ENCODE measurements at regions not wholly inside any gene's neighbourhood (a gene's known extent, or its start where the extent isn't known, plus 50 kb on each side); places are given as distances from the start of the nearest gene placed in this dataset.

DNA sequence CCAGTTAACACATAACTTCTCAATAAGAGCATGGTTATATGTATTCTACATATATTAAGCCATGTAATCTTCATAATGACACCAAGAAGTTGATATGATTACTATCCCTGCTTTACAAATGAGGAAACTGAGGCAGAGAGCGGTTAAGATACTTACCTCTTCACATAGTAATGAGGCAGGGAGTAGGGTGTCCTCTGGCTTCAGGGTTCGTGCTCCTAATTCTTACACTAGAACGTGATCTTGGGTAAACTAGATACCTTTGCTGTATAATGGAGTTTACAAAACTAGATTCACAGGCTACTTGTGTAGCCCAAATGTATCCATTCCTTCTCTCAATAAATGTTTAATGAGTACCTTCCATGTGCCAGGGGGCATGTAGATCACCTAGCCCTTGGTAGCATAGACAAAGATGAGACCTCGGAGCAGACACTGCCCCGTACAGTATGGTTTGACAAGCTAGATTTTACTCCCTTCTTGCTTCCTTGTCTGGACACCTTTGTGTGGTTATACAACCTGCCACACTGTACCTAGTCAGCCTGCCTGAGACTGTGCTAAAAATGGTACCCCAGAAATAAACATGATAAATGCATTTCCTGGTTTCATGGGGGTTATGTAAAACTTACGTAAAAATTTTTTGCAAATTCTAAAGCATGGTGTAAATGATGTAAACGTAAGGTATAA lies 991.8 kb downstream of the VRK1 start:
- H3K27ac Mint-ChIP-seq (ENCODE audit: unreplicated experiment), result no peak overlapping the region
- no peaks in the 10 kb centered on the region for H3K9me3 Mint-ChIP-seq (ENCODE audit: unreplicated experiment)
- TF ChIP-seq, protein P1, sequence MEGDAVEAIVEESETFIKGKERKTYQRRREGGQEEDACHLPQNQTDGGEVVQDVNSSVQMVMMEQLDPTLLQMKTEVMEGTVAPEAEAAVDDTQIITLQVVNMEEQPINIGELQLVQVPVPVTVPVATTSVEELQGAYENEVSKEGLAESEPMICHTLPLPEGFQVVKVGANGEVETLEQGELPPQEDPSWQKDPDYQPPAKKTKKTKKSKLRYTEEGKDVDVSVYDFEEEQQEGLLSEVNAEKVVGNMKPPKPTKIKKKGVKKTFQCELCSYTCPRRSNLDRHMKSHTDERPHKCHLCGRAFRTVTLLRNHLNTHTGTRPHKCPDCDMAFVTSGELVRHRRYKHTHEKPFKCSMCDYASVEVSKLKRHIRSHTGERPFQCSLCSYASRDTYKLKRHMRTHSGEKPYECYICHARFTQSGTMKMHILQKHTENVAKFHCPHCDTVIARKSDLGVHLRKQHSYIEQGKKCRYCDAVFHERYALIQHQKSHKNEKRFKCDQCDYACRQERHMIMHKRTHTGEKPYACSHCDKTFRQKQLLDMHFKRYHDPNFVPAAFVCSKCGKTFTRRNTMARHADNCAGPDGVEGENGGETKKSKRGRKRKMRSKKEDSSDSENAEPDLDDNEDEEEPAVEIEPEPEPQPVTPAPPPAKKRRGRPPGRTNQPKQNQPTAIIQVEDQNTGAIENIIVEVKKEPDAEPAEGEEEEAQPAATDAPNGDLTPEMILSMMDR (IDR thresholded peaks at IDR 0.05; ENCODE audit: unreplicated experiment), result no peak
- H3K4me3 Mint-ChIP-seq (ENCODE audit: unreplicated experiment), result no peak overlapping the region
- no peak for DNase-seq (ENCODE audit: low spot score)
- H3K27me3 Mint-ChIP-seq (ENCODE audit: unreplicated experiment), result peaks cover 2% of the 10 kb centered on the region
- no peaks in the 10 kb centered on the region for H3K36me3 Mint-ChIP-seq (ENCODE audit: low read depth, unreplicated experiment)
- no peaks in the 10 kb centered on the region for H3K4me1 Mint-ChIP-seq (ENCODE audit: unreplicated experiment)

DNA sequence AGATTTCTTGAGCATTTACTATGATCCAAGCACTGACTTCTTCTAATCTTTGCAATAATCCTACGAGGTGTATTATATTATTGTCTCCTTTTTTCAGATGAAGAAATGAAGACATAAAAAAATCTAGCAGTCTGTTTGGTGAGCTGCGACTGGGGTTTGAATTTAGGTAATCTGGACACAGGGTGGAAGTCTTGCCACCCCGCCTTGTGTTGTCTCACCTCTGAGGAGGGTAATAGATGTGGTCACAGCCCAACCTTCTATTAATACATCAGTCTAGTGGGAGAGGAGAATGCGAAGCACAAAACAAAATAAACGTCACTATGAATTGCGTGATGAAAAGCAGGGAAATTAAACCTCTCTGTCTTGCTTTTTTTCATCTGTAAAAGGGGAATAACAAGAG lies 993.9 kb downstream of the VRK1 start:
- Mint-ChIP-seq H3K27me3 (ENCODE audit: unreplicated experiment) (no peaks in the 10 kb centered on the region), H3K36me3 (ENCODE audit: low read depth, unreplicated experiment) (no peaks in the 10 kb centered on the region), H3K4me1 (ENCODE audit: unreplicated experiment) (no peaks in the 10 kb centered on the region), H3K9me3 (ENCODE audit: unreplicated experiment) (no peaks in the 10 kb centered on the region), H3K4me3 (ENCODE audit: unreplicated experiment) (no peak overlapping the region), H3K27ac (ENCODE audit: unreplicated experiment) (no peak overlapping the region)
- no peak for DNase-seq (ENCODE audit: low spot score)
- TF ChIP-seq, protein P1 (IDR thresholded peaks at IDR 0.05; ENCODE audit: unreplicated experiment), result no peak

DNA sequence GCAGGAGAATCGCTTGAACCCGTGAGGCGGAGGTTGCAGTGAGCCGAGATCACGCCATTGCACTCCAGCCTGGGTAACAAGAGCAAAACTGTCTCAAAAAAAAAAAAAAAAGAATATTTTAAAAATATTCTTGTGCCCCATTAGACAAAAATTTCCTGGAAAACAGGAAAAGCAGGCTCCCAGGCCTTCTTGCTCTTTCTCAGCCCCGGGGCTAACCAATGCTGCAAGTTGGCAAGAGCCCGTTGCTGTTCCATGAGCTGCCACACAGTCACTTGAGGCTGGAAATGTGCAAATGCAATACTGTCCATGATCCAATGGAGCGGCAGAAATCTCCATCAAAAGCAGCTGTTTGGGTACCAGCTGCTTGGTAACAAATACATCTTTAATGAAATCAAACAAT lies 994.7 kb downstream of the VRK1 start:
- Mint-ChIP-seq H3K36me3 (ENCODE audit: low read depth, unreplicated experiment) (no peaks in the 10 kb centered on the region), H3K4me3 (ENCODE audit: unreplicated experiment) (no peak overlapping the region), H3K27ac (ENCODE audit: unreplicated experiment) (no peak overlapping the region), H3K27me3 (ENCODE audit: unreplicated experiment) (no peaks in the 10 kb centered on the region), H3K4me1 (ENCODE audit: unreplicated experiment) (no peaks in the 10 kb centered on the region), H3K9me3 (ENCODE audit: unreplicated experiment) (no peaks in the 10 kb centered on the region)
- DNase-seq (ENCODE audit: low spot score), result no peak
- TF ChIP-seq, protein P1 (IDR thresholded peaks at IDR 0.05; ENCODE audit: unreplicated experiment), result no peak

DNA sequence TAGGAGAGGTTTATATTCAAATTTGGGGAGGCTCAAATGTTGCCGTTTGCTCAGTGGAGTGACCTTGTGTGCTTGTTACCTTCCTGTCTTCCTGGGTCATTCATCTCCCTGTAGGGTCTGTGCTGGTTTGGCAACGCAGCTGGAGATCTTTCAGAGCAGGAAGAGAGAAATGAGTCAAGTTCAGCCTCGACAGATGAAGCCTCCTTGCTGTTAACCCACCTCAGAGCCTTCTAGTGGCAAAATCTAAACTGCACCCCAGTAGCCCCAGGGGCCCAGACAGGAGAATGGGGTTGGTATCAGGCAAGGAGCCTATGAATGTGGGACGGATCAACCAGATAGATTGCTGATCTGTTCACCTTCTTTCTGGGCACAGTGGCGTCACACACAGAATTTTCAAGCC lies 999.3 kb downstream of the VRK1 start:
- Mint-ChIP-seq H3K36me3 (ENCODE audit: low read depth, unreplicated experiment) (no peaks in the 10 kb centered on the region), H3K27me3 (ENCODE audit: unreplicated experiment) (peaks cover 1% of the 10 kb centered on the region), H3K9me3 (ENCODE audit: unreplicated experiment) (no peaks in the 10 kb centered on the region), H3K27ac (ENCODE audit: unreplicated experiment) (no peak overlapping the region), H3K4me3 (ENCODE audit: unreplicated experiment) (no peak overlapping the region), H3K4me1 (ENCODE audit: unreplicated experiment) (no peaks in the 10 kb centered on the region)
- TF ChIP-seq, protein P1 (IDR thresholded peaks at IDR 0.05; ENCODE audit: unreplicated experiment), result no peak
- no peak for DNase-seq (ENCODE audit: low spot score)

DNA sequence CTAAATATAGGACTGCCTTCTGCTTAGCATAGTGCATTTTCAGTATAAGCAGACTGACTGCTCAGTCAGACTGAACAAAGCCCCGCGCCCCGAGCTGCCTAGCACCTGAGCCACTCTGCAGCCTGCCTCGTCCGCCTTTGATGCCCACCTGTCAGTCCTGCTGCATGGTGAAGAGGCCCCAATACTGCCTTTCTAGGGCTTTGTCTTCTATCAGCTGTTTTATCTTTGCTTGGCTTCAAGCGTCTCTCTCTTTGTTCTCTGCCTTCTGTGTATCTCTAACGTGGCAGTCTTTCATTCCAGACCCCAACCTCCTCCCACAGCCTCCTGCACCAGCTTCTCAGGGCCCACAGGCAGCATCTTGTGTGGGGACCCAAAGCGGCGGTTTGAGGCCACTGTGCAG lies 1001.0 kb downstream of the VRK1 start:
- Mint-ChIP-seq H3K27me3 (ENCODE audit: unreplicated experiment) (peaks cover 2% of the 10 kb centered on the region), H3K4me1 (ENCODE audit: unreplicated experiment) (peaks cover 4% of the 10 kb centered on the region), H3K36me3 (ENCODE audit: low read depth, unreplicated experiment) (no peaks in the 10 kb centered on the region), H3K4me3 (ENCODE audit: unreplicated experiment) (no peak overlapping the region), H3K27ac (ENCODE audit: unreplicated experiment) (no peak overlapping the region), H3K9me3 (ENCODE audit: unreplicated experiment) (no peaks in the 10 kb centered on the region)
- DNase-seq (ENCODE audit: low spot score), result no peak
- TF ChIP-seq, protein P1 (IDR thresholded peaks at IDR 0.05; ENCODE audit: unreplicated experiment), result no peak
